CD4-positive, alpha-beta T cell treated with Interleukin-15 for 4 hours (primary cell): ENCODE measurements at regions not wholly inside any gene's neighbourhood (a gene's known extent, or its start where the extent isn't known, plus 50 kb on each side); places are given as distances from the start of the nearest gene placed in this dataset.

Source experiments
- DNase-seq: peaks from one replicate; pipeline ENCODE4 v3.0.0-alpha.2; 2020; ENCODE audit warnings: low spot score

- DNase-seq, result no peak
These were observed 87.2 kb upstream of the ZNF32 start for GRCh38 chr10:43735907-43736306.

- DNase-seq, result no peak
These were observed 86.0 kb upstream of the ZNF32 start for GRCh38 chr10:43734716-43735115.

GRCh38 chr10:43731486-43731885, 82.8 kb upstream of the ZNF32 start:
- no peak for DNase-seq

- DNase-seq, result no peak
These were observed 79.7 kb upstream of the ZNF32 start for GRCh38 chr10:43728425-43728824.

GRCh38 chr10:43727935-43728334, 79.3 kb upstream of the ZNF32 start:
- DNase-seq, result no peak

- no peak for DNase-seq
These were observed 66.7 kb upstream of the ZNF32 start for GRCh38 chr10:43715334-43715733.

- no peak for DNase-seq
These were observed 64.3 kb upstream of the ZNF32 start for GRCh38 chr10:43712821-43713584.

GRCh38 chr10:43710772-43711471, 62.2 kb upstream of the ZNF32 start:
- DNase-seq, result no peak

- no peak for DNase-seq
These were observed 59.6 kb upstream of the ZNF32 start for GRCh38 chr10:43708262-43708661.

GRCh38 chr10:43707770-43708169, 59.1 kb upstream of the ZNF32 start:
- DNase-seq, result no peak

GRCh38 chr10:43706166-43706565, 57.5 kb upstream of the ZNF32 start:
- DNase-seq, result no peak

GRCh38 chr10:43703286-43703685, 54.6 kb upstream of the ZNF32 start:
- DNase-seq, result no peak

- no peak for DNase-seq
These were observed 54.2 kb upstream of the ZNF32 start for GRCh38 chr10:43702936-43703281.

GRCh38 chr10:43702213-43702935, 53.7 kb upstream of the ZNF32 start:
- DNase-seq, result no peak

- no peak for DNase-seq
These were observed 52.6 kb upstream of the ZNF32 start for GRCh38 chr10:43701295-43701694.

GRCh38 chr10:43700306-43700705, 51.6 kb upstream of the ZNF32 start:
- no peak for DNase-seq

- DNase-seq, result no peak
These were observed 50.8 kb upstream of the ZNF32 start for GRCh38 chr10:43699516-43699915.
